Dendritic cell treated with granulocyte-macrophage colony-stimulating factor and Interleukin-4, amounts not matched to agents 40 ng/mL and 50 ng/mL, for 4 days (primary cell): ENCODE measurements at regions not wholly inside any gene's neighbourhood (a gene's known extent, or its start where the extent isn't known, plus 50 kb on each side); places are given as distances from the start of the nearest gene placed in this dataset.

Experiments used
- H3K27ac Mint-ChIP-seq: one replicate; pipeline ENCODE4 v1.8.0; 2022; ENCODE audit warnings: mild to moderate bottlenecking, mixed read lengths
- H3K27me3 Mint-ChIP-seq: one replicate; pipeline ENCODE4 v1.8.0; 2022; ENCODE audit warnings: mild to moderate bottlenecking, mixed read lengths
- H3K36me3 Mint-ChIP-seq: one replicate; pipeline ENCODE4 v1.8.0; 2022; ENCODE audit warnings: low read depth, mixed read lengths
- H3K4me1 Mint-ChIP-seq: one replicate; pipeline ENCODE4 v1.8.0; 2022; ENCODE audit warnings: low read depth, mixed read lengths
- H3K4me3 Mint-ChIP-seq: one replicate; pipeline ENCODE4 v1.8.0; 2022; ENCODE audit warnings: mild to moderate bottlenecking, moderate library complexity, mixed read lengths
- H3K9me3 Mint-ChIP-seq: one replicate; pipeline ENCODE4 v1.8.0; 2022; ENCODE audit warnings: mixed read lengths
- intact Hi-C: fragments of 100-400 bp; cut with micrococcal nuclease; formaldehyde crosslinking; loops from one replicate; pipeline ENCODE4 v1.15.0; 2022

DNA sequence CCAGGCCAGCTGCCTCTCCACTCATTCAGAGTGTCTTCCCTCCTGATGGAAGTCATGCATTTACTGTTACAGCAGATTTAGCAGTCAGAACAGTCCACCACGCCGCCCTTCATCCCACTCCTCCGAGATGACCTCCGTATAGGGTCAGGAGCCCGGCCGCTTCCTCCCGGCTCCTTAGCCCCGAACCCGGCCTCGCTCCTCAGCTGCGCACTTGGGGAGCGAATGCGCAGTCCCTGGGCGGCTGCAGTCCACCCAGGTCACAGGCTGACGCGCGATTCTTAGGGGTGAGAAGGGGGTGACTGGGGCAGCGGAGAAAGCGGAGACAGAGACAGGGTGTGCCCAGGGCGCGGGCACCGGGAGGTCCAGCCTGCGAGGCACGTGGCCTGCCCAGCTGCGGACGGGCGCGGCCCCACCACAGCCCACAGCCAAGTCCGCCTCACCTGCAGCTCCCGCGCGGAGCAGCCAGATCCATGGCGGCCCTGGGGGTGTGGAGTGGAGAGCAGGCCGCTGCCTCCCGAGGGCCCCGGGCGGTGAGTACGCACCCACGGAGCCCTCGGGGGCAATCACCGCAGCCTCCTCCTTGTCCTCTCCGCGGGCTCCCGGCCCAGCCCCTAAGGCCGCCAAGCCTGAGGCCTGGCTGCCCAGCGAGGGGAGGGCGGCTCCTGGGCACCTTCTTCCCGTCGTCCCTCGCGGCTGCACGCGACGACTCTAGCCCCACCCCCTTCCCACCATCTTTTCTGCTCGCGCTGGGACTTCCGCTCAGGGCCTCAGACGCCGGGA lies 286.6 kb downstream of the BRD1 start:
- H3K36me3 Mint-ChIP-seq = no peaks in the 10 kb centered on the region
- no peaks in the 10 kb centered on the region for H3K9me3 Mint-ChIP-seq
- intact Hi-C loops = no loop called here
- H3K27ac Mint-ChIP-seq = no peak overlapping the region
- H3K27me3 Mint-ChIP-seq = no peaks in the 10 kb centered on the region
- no peaks in the 10 kb centered on the region for H3K4me1 Mint-ChIP-seq
- no peak overlapping the region for H3K4me3 Mint-ChIP-seq

DNA sequence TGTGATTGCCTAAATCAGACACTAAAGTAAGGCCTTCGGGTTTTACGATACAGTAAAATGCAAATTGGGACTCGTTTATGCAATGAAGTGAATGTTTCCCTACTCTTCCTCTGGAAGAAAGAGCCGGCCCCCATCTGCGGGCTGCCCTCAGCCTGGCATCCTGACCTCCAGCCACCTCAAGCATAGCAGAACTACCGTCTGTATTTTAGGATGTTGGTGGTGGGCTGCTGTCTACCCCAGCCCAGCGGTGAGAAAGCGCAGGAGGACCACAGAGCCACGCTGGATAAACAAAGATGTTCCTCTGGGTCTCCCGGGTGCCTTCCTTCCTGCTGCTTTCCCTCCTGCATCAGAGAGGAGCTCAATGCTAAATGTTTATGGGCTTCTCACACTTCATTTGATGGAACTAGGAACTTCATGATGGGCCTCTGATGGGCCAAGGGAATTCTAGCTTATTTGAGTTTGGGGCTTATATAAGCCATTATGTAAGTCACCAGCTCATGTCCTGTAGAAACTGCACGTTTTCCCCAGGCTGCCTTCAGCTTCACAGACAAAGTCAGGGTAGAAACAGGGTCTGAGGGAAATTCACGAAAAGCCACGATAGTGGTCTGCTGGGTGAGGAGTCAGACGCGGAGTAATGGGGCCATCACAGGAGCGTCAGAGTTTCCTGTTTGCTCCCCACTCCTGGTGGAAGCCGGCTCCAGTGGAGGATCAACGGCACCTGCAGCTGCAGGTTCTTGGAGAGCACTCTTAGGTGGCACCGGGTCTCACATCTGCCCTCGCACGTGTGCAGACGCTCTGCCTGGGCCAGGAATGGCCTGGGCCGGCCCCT lies 287.4 kb downstream of the BRD1 start:
- Mint-ChIP-seq H3K27ac (no peak overlapping the region), H3K36me3 (no peaks in the 10 kb centered on the region), H3K9me3 (no peaks in the 10 kb centered on the region), H3K27me3 (no peaks in the 10 kb centered on the region), H3K4me3 (no peak overlapping the region), H3K4me1 (no peaks in the 10 kb centered on the region)
- intact Hi-C loops = no loop called here

DNA sequence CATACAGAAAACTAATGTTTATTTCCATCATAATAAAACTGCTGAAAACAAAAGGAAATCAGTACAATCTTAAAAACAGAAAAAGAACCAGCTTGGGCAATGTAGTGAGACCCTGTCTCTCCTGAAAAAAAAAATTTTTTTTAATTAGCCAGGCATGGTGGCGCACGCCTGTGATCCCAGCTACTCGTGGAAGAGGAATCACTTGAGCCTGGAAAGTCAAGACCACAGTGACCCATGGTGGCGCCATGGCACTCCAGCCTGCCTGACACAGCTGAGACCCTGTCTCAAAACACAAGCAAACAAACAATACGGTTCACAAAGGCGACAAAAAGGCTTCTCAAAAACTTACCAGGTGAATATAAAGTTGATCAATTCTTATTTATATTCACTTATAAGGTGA lies 289.7 kb downstream of the BRD1 start:
- intact Hi-C loops = no loop called here
- no peaks in the 10 kb centered on the region for H3K27me3 Mint-ChIP-seq
- H3K9me3 Mint-ChIP-seq = no peaks in the 10 kb centered on the region
- no peaks in the 10 kb centered on the region for H3K4me1 Mint-ChIP-seq
- no peak overlapping the region for H3K4me3 Mint-ChIP-seq
- H3K27ac Mint-ChIP-seq = no peak overlapping the region
- H3K36me3 Mint-ChIP-seq = no peaks in the 10 kb centered on the region

DNA sequence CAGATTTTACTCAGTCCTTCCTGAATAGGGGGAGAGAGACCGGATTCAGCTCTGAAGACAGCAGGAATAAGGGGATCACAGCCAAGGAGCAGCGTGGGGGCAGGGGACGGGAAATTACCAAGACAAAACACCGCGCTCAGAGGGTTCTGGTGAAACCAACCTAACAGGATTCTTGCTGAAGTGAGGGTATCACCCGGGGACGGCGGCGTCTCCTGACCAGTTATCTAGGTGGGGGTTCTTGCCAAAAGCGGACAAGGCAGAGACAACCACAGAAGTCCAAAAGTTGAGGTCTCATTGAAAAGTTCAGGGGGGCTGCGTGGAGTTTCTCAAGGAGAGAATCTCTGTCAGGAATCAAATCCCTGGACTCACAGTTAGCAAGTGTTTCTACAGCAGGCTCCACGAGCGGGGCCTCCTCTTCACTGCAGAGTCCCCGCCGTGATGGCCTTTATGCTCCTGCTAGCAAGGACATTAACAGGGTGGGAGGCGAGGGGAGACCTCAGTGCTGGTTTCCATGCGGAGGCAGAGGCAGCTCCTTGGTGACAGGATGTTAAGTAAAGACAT lies 291.0 kb downstream of the BRD1 start:
- no peaks in the 10 kb centered on the region for H3K4me1 Mint-ChIP-seq
- H3K36me3 Mint-ChIP-seq = no peaks in the 10 kb centered on the region
- H3K9me3 Mint-ChIP-seq = no peaks in the 10 kb centered on the region
- H3K27me3 Mint-ChIP-seq = no peaks in the 10 kb centered on the region
- no peak overlapping the region for H3K4me3 Mint-ChIP-seq
- intact Hi-C loops = no loop called here
- no peak overlapping the region for H3K27ac Mint-ChIP-seq

DNA sequence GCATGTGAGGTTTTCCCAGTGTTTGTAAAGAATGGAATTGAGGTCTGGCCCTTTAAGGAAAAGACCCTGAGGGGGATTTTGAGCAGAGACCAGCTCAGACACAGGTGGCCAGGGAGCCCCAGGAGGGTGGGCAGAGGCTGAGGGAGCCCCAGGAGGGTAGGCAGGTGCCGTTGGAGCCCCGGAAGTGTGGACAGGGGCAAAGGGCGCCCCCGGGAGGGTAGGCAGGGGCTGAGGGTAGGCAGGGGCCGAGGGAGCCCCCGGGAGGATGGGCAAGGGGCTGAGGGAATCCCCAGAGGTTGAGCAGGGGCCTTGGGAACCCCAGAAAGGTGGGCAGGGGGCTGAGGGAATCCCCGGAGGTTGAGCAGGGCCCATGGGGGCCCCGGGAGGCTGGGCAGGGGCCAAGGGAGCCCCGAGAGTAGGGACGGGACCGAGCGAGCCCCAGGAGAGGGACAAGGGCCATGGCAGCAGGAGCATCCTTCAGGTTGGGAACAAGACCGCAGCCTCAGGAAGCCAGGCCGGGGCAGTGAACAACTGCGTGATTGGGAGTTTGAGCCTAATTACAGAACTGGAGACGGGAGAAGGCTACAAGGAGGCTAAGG lies 292.0 kb downstream of the BRD1 start:
- H3K4me3 Mint-ChIP-seq = no peak overlapping the region
- intact Hi-C loops = no loop called here
- H3K27ac Mint-ChIP-seq = no peak overlapping the region
- H3K9me3 Mint-ChIP-seq = no peaks in the 10 kb centered on the region
- no peaks in the 10 kb centered on the region for H3K4me1 Mint-ChIP-seq
- H3K36me3 Mint-ChIP-seq = no peaks in the 10 kb centered on the region
- no peaks in the 10 kb centered on the region for H3K27me3 Mint-ChIP-seq

DNA sequence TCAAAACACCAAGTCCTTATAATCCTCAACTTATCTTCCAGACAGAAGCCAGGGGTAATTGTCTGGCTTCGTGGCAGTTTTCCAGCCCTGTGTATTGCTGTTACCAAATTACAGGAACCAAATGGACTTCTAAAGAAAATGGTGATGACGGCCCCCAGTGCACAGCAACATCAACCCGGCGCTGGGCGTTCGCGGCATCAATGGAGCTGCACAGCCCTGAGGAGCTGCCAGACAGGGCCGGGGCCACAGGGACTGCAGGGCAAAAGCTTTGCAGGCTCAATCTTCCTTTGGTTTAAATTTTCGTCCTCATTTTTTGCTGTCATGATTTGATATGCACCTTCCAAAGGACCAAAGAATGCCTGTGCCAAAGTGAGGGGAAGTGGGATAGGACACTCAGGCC lies 292.5 kb downstream of the BRD1 start:
- intact Hi-C loops = no loop called here
- H3K36me3 Mint-ChIP-seq = no peaks in the 10 kb centered on the region

DNA sequence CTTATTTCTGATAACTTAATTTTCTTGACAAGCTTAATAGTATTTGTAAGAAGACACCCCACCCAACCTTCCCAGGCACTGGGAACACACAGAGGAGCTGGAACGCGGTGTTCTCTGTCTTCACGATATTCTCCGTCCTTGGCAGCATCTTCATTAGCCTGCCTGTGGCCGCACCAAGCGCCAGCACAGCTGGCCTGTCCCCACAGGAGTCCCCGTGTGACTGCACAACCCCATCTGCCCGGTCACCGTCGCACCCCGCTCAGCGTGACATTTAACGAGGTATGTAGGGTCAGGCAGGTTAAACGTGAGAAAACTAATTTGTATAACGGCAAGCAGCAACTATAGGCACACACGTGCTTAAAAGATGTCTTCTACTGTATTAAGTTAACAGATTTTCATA lies 293.3 kb downstream of the BRD1 start:
- Mint-ChIP-seq H3K4me3 (no peak overlapping the region), H3K27ac (no peak overlapping the region), H3K36me3 (no peaks in the 10 kb centered on the region), H3K27me3 (no peaks in the 10 kb centered on the region), H3K9me3 (no peaks in the 10 kb centered on the region), H3K4me1 (no peaks in the 10 kb centered on the region)
- intact Hi-C loops = no loop called here

More for the DNA sequence above, 292.5 kb downstream of the BRD1 start:
- H3K9me3 Mint-ChIP-seq = no peaks in the 10 kb centered on the region
- no peaks in the 10 kb centered on the region for H3K27me3 Mint-ChIP-seq
- H3K4me3 Mint-ChIP-seq = no peak overlapping the region
- H3K27ac Mint-ChIP-seq = no peak overlapping the region
- no peaks in the 10 kb centered on the region for H3K4me1 Mint-ChIP-seq

DNA sequence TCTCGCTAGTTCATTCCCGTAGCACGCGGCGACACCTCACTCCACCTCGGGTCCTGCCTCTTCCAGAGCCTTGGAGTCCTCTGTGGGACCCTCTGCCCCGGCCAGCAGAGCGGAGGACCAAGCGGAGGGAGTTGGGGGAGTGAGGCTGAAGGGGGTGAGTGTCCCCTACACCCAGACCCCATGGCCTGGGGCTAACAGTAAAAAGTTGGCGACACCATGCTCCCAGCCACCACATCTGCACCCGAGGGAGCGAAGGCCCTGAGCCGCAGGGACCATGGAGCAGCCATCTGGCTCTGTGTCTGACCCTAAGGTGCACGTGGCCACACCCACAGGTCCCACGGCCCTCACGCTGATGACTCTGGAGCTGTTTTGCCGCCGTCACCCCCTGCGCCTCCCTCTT lies 293.8 kb downstream of the BRD1 start:
- Mint-ChIP-seq H3K36me3 (no peaks in the 10 kb centered on the region), H3K27ac (no peak overlapping the region), H3K27me3 (no peaks in the 10 kb centered on the region), H3K4me3 (no peak overlapping the region), H3K9me3 (no peaks in the 10 kb centered on the region), H3K4me1 (no peaks in the 10 kb centered on the region)
- intact Hi-C loops = no loop called here

DNA sequence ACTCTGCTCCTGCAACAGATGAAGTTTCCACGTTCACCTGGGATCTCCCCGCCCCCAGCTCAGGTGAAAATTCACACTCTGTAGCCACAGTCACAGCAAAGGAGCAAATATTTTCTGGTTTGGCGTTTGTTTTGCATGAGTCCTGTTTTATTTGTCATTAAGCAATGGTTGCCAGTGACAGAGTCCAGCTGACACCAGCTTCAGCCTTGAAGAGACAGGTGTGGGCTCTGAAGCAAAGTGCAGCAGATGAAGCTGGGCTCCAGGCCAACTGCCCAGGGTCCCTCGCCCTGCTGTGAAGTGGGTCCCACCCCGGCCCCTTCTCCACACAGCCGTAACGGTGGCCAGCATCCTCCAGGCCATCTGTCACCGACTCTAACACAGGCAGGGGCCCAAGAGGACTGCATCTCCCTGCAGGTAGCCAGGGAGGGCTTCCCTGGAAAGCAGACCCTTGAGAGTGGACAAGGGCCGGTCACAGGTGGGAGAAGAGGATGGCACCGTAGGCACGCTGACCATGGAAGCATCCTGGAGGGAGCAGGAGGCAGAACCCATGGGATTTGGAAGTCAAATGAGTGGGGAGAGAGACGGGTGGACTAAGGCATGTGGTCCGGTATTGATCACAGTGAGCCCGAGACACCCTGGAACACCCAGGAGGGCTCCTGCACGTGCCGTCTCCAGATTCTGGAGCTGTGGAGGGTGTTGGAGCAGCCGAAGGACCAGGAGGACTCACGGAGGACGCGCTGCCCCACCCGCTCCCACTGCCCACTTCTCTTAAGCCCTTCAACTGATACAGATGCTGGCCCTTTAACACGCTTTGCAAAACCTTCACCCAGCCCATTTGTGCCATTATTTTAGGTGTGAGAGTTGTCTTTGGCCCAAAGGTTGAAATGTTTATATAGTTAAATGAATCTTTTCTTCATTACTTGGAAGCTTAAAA lies 294.5 kb downstream of the BRD1 start:
- no peaks in the 10 kb centered on the region for H3K4me1 Mint-ChIP-seq
- intact Hi-C loops = no loop called here
- H3K27me3 Mint-ChIP-seq = no peaks in the 10 kb centered on the region
- H3K27ac Mint-ChIP-seq = no peak overlapping the region
- H3K9me3 Mint-ChIP-seq = no peaks in the 10 kb centered on the region
- no peaks in the 10 kb centered on the region for H3K36me3 Mint-ChIP-seq
- no peak overlapping the region for H3K4me3 Mint-ChIP-seq

DNA sequence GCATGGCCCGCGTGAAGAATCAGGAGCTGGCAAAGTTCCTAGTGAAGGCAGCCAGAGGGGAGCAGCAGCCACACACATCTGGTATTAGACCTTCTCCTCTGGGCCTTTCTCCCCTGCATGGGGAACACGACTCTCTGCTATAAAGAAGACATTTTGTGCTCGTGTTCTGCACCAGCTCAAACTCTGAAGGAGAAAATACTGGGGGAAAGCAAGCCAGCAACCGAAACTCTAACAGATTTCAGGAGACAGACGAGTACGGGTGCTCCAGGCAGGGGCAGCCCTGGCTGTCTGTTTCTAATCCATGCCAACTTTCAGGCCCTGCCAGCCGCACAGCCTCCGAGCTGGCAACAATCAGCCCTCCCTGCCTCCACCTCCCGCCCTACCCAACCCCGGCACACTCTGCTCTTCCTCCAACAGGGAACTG lies 296.3 kb downstream of the BRD1 start:
- no peaks in the 10 kb centered on the region for H3K36me3 Mint-ChIP-seq
- no peaks in the 10 kb centered on the region for H3K4me1 Mint-ChIP-seq
- intact Hi-C loops = no loop called here
- H3K4me3 Mint-ChIP-seq = no peak overlapping the region
- H3K27me3 Mint-ChIP-seq = no peaks in the 10 kb centered on the region
- H3K9me3 Mint-ChIP-seq = no peaks in the 10 kb centered on the region
- no peak overlapping the region for H3K27ac Mint-ChIP-seq

DNA sequence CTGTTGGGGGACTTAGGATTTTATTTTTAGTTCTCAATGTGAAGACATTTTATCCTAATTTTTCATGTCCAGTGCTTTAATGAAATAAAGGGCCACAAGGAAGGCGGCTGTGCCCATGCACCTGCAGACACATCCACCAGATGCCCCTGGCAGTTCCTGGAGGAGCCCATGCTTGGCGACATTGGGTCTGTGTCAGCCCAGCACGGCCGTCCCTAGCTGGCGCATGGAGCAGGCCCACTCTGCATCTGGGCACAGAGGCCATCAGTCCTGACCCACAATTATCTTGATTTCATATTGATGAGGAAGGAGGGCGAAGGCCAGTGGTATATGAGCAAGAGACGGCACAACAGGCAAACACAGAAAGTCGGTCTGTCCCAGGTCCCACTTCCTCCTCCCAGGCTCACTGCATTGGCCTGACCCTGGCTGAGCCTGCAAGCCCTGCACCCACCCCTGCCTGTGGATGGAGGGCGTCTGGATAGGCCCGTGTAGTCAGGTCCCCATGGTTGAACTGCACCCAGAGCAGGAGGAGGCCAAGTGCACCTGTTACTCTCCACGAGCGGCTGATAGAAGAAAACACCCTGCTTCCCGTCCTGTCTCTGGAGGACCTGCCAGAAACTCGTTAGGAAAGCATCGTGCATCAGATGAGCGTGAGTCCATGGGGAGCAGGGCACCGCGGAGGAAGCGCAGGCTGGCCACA lies 296.9 kb downstream of the BRD1 start:
- H3K4me1 Mint-ChIP-seq = no peaks in the 10 kb centered on the region
- H3K36me3 Mint-ChIP-seq = no peaks in the 10 kb centered on the region
- intact Hi-C loops = no loop called here
- no peak overlapping the region for H3K27ac Mint-ChIP-seq
- no peaks in the 10 kb centered on the region for H3K27me3 Mint-ChIP-seq
- H3K4me3 Mint-ChIP-seq = no peak overlapping the region
- H3K9me3 Mint-ChIP-seq = no peaks in the 10 kb centered on the region

DNA sequence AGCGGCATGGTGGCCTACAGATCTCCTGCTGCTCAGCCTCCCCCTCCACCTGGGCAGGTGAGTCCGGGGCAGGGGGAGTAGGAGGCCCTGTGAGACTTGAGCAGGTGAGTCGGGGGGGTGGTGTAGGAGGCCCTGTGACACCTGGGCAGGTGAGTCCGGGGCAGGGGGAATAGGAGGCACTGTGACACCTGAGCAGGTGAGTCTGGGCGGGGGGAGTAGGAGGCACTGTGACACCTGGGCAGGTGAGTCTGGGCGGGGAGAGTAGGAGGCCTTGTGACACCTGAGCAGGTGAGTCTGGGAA lies 299.3 kb downstream of the BRD1 start:
- Mint-ChIP-seq H3K4me3 (no peak overlapping the region), H3K27me3 (no peaks in the 10 kb centered on the region), H3K36me3 (no peaks in the 10 kb centered on the region), H3K9me3 (no peaks in the 10 kb centered on the region), H3K27ac (no peak overlapping the region), H3K4me1 (no peaks in the 10 kb centered on the region)
- intact Hi-C loops = no loop called here
